ENCODE measurements at regions not wholly inside any gene's neighbourhood (a gene's known extent, or its start where the extent isn't known, plus 50 kb on each side); places are given as distances from the start of the nearest gene placed in this dataset.

- TF ChIP-seq CTCF (conservative IDR thresholded peaks at IDR 0.05 in 1 of 2, IDR thresholded peaks at IDR 0.05 in 1 of 2; ENCODE audit: extremely low read depth in 1 of 2, insufficient read depth in 1 of 2, low read depth in 1 of 2, low read length in 2 of 2) (no peak), EZH2 (IDR thresholded peaks at IDR 0.05; ENCODE audit: borderline replicate concordance, low read length) (no peak)
These were observed 486.1 kb downstream of the SEMA3D start for GRCh38 chr7:84700563-84701370.
